ENCODE measurements at regions not wholly inside any gene's neighbourhood (a gene's known extent, or its start where the extent isn't known, plus 50 kb on each side); places are given as distances from the start of the nearest gene placed in this dataset.
"Not testable (repeated sequence)": the region's sequence is repeated elsewhere in the genome, so short reads cannot be mapped to it uniquely, and the experiment has no call there.

GRCh38 chr5:18605186-18605585 is 970.9 kb downstream of the TAF11L14 start:
- DNase-seq = no peak

- no peak for DNase-seq
These were observed 973.3 kb downstream of the TAF11L14 start for GRCh38 chr5:18607570-18607969.

- DNase-seq = not testable (repeated sequence)
These were observed 982.9 kb downstream of the TAF11L14 start for GRCh38 chr5:18617191-18617590.

GRCh38 chr5:18630458-18631045 is 996.3 kb downstream of the TAF11L14 start:
- DNase-seq = no peak

GRCh38 chr5:18652404-18653215 is 1018.4 kb downstream of the TAF11L14 start:
- DNase-seq = no peak

- no peak for DNase-seq
These were observed 1019.0 kb downstream of the TAF11L14 start for GRCh38 chr5:18653216-18653752.

- no peak for DNase-seq
These were observed 1026.3 kb downstream of the TAF11L14 start for GRCh38 chr5:18660511-18660910.

- no peak for DNase-seq
These were observed 1028.0 kb downstream of the TAF11L14 start for GRCh38 chr5:18662231-18662630.

- not testable (repeated sequence) for DNase-seq
These were observed 1040.0 kb downstream of the TAF11L14 start for GRCh38 chr5:18674212-18674611.

- DNase-seq = no peak
These were observed 1040.8 kb downstream of the TAF11L14 start for GRCh38 chr5:18675041-18675440.

GRCh38 chr5:18686253-18686652 is 1052.0 kb downstream of the TAF11L14 start:
- DNase-seq = no peak

GRCh38 chr5:18687429-18687828 is 1053.2 kb downstream of the TAF11L14 start:
- DNase-seq = no peak

GRCh38 chr5:18699681-18700080 is 1065.4 kb downstream of the TAF11L14 start:
- DNase-seq = no peak

GRCh38 chr5:18702821-18703220 is 1068.6 kb downstream of the TAF11L14 start:
- no peak for DNase-seq

GRCh38 chr5:18712936-18713485 is 1078.8 kb downstream of the TAF11L14 start:
- DNase-seq = no peak

- no peak for DNase-seq
These were observed 1085.7 kb downstream of the TAF11L14 start for GRCh38 chr5:18720002-18720401.

GRCh38 chr5:18732556-18733479 is 1098.6 kb downstream of the TAF11L14 start:
- DNase-seq = no peak

- DNase-seq = no peak
These were observed 1101.8 kb downstream of the TAF11L14 start for GRCh38 chr5:18736051-18736398.

- not testable (repeated sequence) for DNase-seq
These were observed 1102.5 kb downstream of the TAF11L14 start for GRCh38 chr5:18736736-18737135.

- no peak for DNase-seq
These were observed 1106.0 kb downstream of the TAF11L14 start for GRCh38 chr5:18740301-18740700.

- DNase-seq = no peak
These were observed 1108.6 kb downstream of the TAF11L14 start for GRCh38 chr5:18742830-18743229.

- peak; percentile 11 for DNase-seq
These were observed 1110.2 kb downstream of the TAF11L14 start for GRCh38 chr5:18744441-18744840.

Data from stimulated activated CD4-positive, alpha-beta T cell treated with anti-CD3 and anti-CD28 coated beads, Interleukin-15, amount 100 ng/mL, for 24 hours (primary cell).